Stimulated activated CD4-positive, alpha-beta T cell treated with anti-CD3 and anti-CD28 coated beads, TNF-alpha, amount 100 ng/mL, for 1 hour (primary cell): ENCODE measurements at regions not wholly inside any gene's neighbourhood (a gene's known extent, or its start where the extent isn't known, plus 50 kb on each side); places are given as distances from the start of the nearest gene placed in this dataset.
"Not testable (repeated sequence)": the region's sequence is repeated elsewhere in the genome, so short reads cannot be mapped to it uniquely, and the experiment has no call there.

Experiments
- DNase-seq, 3 donors: peaks; one replicate each; pipeline ENCODE4 v3.0.0-alpha.2; 2020; ENCODE audit warnings: low read depth in 3 of 3, low spot score in 1 of 3

GRCh38 chr9:89670801-89671434, 66.1 kb downstream of the GADD45G start:
- no peak for DNase-seq

DNA sequence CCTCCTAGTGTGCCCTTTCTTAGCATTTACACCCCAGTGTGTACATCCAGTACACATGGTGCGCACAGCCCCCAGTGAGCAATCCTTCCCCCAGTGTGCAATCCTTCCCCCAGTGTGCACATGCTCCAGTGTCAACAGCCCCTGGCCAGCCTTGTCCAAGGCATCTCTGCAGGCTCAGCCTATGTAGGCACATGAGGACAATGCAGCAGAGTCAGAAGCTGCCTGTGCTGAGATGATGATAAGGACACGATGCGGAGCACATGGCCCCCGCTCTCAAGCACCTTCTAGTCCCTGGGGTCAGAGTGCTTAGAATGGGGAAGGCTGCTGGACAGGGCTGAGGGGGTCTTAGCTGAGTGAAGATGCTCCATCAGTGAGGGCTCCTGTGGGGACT, 69.8 kb downstream of the GADD45G start:
- no peak for DNase-seq

GRCh38 chr9:89675058-89675742, 70.4 kb downstream of the GADD45G start:
- DNase-seq, result no peak

GRCh38 chr9:89676281-89676680, 71.5 kb downstream of the GADD45G start:
- DNase-seq, result no peak

DNA sequence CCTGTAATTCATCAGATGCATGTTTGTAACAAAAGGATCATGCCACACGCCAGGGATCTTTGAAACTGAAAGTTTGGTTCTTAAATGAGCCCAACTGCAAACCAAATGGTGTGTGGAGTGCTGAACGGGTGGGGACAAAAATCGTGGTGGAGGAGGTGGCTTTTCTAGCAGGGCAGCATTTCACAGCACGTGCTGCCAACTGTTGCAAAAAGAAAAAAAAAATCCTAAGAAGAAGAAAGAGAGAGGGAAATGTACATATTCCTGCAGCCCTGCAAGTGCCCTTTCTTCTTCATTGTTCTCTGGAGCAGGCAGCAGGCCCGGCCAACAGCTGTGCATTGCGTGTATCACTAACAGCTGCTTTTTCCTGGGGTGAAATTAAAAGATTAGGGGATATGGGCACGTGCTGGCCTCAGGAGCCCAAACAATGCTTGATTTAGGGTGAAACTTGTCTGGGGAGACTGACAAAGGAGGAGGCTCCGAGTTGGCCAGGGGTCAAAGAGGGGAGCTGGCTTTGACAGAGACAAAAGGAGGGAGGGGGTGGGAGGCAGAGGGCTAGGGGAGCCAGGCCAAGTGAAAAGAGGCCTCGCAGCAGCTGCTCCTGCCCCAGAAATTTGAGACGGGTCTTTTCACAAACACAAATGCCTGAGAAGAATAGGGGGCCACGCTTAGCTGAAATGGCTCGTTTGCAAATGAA, 73.0 kb downstream of the GADD45G start:
- DNase-seq, result no peak

GRCh38 chr9:89678396-89679015, 73.7 kb downstream of the GADD45G start:
- no peak for DNase-seq

GRCh38 chr9:89679016-89679415, 74.2 kb downstream of the GADD45G start:
- no peak for DNase-seq

DNA sequence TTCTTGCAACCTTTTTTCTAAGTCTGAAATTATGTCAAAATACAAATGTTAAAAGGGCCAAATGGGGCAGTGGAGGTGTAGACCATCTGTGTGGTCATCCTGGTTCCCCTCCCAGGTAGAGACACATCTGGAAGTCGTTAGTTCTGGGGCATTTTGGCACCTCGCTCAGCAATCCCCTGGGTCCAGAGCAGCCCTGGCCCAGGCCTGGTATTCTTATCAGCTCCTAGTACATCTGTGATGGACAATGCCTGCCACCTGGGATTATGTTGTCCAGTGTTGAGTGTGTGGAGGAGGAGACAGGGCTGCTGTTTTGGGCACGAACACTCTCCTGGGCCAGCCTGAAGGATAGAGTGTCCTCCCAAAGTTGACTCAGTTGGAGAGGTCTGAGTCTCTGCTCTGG, 74.8 kb downstream of the GADD45G start:
- DNase-seq, result no peak

DNA sequence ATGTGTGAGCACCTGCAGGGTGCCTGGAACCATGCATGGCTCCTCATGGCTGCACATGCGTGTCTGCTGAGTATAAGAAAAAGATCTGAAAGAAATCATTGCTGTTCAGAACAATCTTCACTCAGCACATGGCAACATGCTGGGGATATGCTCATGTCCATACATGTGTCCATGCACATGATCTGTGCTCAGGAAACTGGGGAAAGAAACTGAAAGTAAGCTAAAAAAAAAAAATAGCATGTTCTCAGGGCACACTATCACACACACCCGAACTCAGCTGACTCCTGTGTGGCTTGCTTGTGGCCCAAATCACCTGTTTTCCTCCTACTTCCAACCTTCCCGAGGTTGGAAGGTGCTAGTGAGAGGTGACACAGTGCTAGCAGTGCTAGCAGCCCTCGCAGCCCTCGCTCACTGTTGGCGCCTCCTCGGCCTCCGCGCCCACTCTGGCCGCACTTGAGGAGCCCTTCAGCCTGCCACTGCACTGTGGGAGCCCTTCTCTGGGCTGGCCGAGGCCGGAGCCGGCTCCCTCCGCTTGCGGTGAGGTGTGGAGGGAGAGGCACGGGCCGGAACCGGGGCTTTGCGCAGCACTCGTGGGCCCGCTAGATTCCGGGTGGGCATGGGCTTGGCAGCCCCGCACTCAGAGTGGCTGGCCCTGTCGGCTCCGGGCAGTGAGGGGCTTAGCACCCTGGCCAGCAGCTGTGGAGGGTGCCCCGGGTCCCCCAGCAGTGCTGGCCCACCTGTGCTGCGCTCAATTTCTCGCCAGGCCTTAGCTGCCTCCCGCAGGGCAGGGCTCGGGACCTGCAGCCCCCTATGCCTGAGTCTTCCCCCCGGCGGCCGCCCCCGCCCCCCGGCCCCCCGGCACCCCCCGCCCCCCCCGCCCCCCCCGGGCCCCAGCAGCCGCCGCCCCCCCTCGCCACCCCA, 76.0 kb downstream of the GADD45G start:
- DNase-seq, result no peak

GRCh38 chr9:89681468-89681859, 76.7 kb downstream of the GADD45G start:
- DNase-seq, result not testable (repeated sequence)

GRCh38 chr9:89683626-89684025, 78.8 kb downstream of the GADD45G start:
- DNase-seq, result no peak

DNA sequence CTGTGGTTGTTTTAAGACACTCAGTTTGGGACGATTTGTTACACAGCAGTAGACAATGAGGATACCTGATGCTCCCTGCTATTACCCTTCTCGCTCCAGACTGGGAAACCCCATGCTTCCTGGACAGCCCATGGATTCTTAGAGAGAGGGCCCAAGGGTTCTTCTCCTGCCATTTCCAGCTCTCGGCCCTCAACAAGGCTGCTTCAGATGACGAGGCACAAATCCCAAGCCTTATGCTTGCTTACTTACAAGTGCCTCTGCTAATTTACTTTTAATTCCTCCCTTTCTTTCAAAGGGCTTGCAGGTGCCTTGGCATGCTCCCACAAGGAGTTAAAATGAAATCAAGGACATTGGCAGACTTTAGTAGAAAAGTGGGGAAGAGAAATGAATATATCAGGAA, 79.4 kb downstream of the GADD45G start:
- no peak for DNase-seq

GRCh38 chr9:89684912-89685636, 80.3 kb downstream of the GADD45G start:
- no peak for DNase-seq

DNA sequence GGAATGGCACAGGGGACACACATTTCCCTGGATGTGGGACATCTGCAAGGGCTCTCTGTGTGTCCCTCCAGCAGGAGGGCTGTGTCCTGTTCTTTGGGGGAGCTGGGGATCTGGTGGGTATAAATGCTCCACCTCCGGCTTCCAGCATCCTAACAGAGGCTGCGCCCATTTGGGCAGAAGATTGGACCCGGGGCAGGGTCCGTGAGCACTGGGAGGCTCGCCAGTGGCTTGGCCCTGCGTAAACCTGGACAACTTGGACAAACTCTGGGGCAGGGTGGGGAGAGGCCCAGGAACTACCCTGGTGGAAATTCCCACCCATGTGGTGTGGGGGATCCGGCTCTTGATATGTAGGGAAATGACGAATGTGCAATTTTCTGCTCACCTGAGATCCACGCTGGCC, 80.9 kb downstream of the GADD45G start:
- no peak for DNase-seq

GRCh38 chr9:89686126-89686525, 81.3 kb downstream of the GADD45G start:
- no peak for DNase-seq

DNA sequence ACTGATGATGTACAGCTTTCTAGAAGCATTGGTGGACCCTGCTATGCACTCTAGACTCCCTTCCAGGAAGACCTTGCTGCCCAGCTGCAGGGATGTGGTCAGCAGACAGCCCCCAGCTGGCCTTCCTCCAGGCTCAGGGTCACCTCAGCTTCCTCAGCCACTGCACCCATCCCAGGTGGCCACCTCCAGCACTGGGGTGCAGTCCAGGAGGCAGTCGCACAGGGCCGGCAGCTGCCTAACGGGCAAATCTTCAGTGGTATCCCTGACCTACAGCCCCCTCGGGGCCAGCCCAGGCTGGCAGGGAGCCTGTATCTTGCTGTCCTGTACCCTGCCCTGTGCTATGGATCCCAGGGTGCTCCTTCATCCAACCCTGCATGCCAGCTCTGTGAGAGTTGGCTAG, 81.8 kb downstream of the GADD45G start:
- DNase-seq, result no peak

DNA sequence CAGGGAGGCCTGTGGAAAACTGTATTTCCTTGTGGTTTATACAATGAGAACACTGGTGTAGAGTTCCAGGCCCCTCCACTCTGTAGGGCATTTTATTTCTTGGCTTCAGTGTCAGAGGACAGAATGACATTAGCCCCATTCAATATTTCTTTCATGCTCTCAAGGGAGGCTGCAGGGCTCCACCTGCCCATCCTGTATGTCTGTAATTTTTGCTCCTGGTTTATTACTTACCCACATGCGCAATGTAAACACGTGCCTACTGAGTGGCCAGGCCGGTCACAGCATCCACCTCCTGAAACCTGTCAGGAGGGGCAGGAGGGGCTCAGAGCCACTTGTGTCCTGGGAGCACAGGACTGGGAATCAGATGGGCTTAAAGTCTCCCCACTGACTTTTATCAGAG, 82.4 kb downstream of the GADD45G start:
- no peak for DNase-seq

- no peak for DNase-seq
These were observed 83.0 kb downstream of the GADD45G start for GRCh38 chr9:89687848-89688247.

GRCh38 chr9:89689321-89689720, 84.5 kb downstream of the GADD45G start:
- not testable (repeated sequence) for DNase-seq

DNA sequence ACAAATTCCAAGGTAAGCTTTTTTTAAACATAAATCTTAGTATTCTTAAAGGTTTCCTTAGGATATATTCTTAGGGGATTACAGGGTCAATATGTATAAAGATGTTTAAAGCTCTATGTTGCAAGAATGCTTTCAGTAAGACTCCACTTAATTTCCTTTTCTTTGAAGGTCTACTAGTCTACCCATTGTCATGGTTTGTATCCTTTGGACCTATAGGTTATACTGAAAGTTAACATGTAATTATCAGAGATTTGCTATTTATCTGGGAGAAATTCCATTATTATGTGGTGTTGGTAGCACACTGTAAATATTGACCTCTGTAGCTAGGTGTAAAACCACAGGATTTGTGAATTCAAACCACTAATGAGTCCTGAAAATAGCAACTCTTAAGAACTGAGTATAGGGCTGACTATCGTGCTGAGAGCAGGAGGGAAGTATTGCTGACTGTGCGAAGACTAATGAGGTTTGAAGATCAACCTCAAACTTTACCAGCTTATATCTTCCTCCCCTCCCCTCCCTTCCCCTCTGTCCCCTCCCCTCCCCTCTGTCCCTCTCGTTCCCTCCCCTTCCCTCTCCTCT, 85.6 kb downstream of the GADD45G start:
- no peak for DNase-seq
